ENCODE measurements at regions not wholly inside any gene's neighbourhood (a gene's known extent, or its start where the extent isn't known, plus 50 kb on each side); places are given as distances from the start of the nearest gene placed in this dataset.
"Not testable (repeated sequence)": the region's sequence is repeated elsewhere in the genome, so short reads cannot be mapped to it uniquely, and the experiment has no call there.

- in situ Hi-C loops (cut with MboI; ENCODE audit: low sequenced_read_pairs), result no loop called here
Observed at GRCh38 chr10:45564303-45564959, 108.1 kb downstream of the ZFAND4 start.

GRCh38 chr10:45561952-45562351 lies 110.6 kb downstream of the ZFAND4 start:
- in situ Hi-C loops (cut with MboI; ENCODE audit: low sequenced_read_pairs), result no loop called here

GRCh38 chr10:45560262-45560661 lies 112.3 kb downstream of the ZFAND4 start:
- in situ Hi-C loops (cut with MboI; ENCODE audit: low sequenced_read_pairs), result no loop called here

- in situ Hi-C loops (cut with MboI; ENCODE audit: low sequenced_read_pairs), result no loop called here
Observed at GRCh38 chr10:45558425-45558824, 114.1 kb downstream of the ZFAND4 start.

- in situ Hi-C loops (cut with MboI; ENCODE audit: low sequenced_read_pairs), result no loop called here
Observed at GRCh38 chr10:45557275-45557905, 115.2 kb downstream of the ZFAND4 start.

GRCh38 chr10:45555795-45556194 lies 116.8 kb downstream of the ZFAND4 start:
- in situ Hi-C loops (cut with MboI; ENCODE audit: low sequenced_read_pairs), result no loop called here

- in situ Hi-C loops (cut with MboI; ENCODE audit: low sequenced_read_pairs), result not testable (repeated sequence)
Observed at GRCh38 chr10:45555332-45555731, 117.2 kb downstream of the ZFAND4 start.

- in situ Hi-C loops (cut with MboI; ENCODE audit: low sequenced_read_pairs), result no loop called here
Observed at GRCh38 chr10:45553613-45554012, 119.0 kb downstream of the ZFAND4 start.

- in situ Hi-C loops (cut with MboI; ENCODE audit: low sequenced_read_pairs), result no loop called here
Observed at GRCh38 chr10:45553155-45553554, 119.4 kb downstream of the ZFAND4 start.

GRCh38 chr10:45552476-45552875 lies 120.1 kb downstream of the ZFAND4 start:
- in situ Hi-C loops (cut with MboI; ENCODE audit: low sequenced_read_pairs), result no loop called here

GRCh38 chr10:45550903-45551786 lies 121.4 kb downstream of the ZFAND4 start:
- in situ Hi-C loops (cut with MboI; ENCODE audit: low sequenced_read_pairs), result no loop called here

GRCh38 chr10:45548068-45548467 lies 124.5 kb downstream of the ZFAND4 start:
- in situ Hi-C loops (cut with MboI; ENCODE audit: low sequenced_read_pairs), result loop anchor here (25.0 kb wide), 1 partner anchor 89 kb away; no protein-coding TSS in a partner anchor

- in situ Hi-C loops (cut with MboI; ENCODE audit: low sequenced_read_pairs), result loop anchor here (25.0 kb wide), 1 partner anchor 90 kb away; no protein-coding TSS in a partner anchor
Observed at GRCh38 chr10:45547207-45547606, 125.4 kb downstream of the ZFAND4 start.

GRCh38 chr10:45545150-45545549 lies 127.4 kb downstream of the ZFAND4 start:
- in situ Hi-C loops (cut with MboI; ENCODE audit: low sequenced_read_pairs), result loop anchor here (25.0 kb wide), 1 partner anchor 92 kb away; no protein-coding TSS in a partner anchor

GRCh38 chr10:45544191-45544590 lies 128.4 kb downstream of the ZFAND4 start:
- in situ Hi-C loops (cut with MboI; ENCODE audit: low sequenced_read_pairs), result loop anchor here (25.0 kb wide), 1 partner anchor 93 kb away; no protein-coding TSS in a partner anchor

GRCh38 chr10:45541032-45541431 lies 131.5 kb downstream of the ZFAND4 start:
- in situ Hi-C loops (cut with MboI; ENCODE audit: low sequenced_read_pairs), result loop anchor here (25.0 kb wide), 1 partner anchor 96 kb away; no protein-coding TSS in a partner anchor

- in situ Hi-C loops (cut with MboI; ENCODE audit: low sequenced_read_pairs), result loop anchor here (25.0 kb wide), 1 partner anchor 97 kb away; no protein-coding TSS in a partner anchor
Observed at GRCh38 chr10:45540589-45540988, 132.0 kb downstream of the ZFAND4 start.

- in situ Hi-C loops (cut with MboI; ENCODE audit: low sequenced_read_pairs), result loop anchor here (25.0 kb wide), 1 partner anchor 98 kb away; no protein-coding TSS in a partner anchor
Observed at GRCh38 chr10:45539569-45539968, 133.0 kb downstream of the ZFAND4 start.

GRCh38 chr10:45534572-45534971 lies 138.0 kb downstream of the ZFAND4 start:
- in situ Hi-C loops (cut with MboI; ENCODE audit: low sequenced_read_pairs), result loop anchor here (25.0 kb wide), 1 partner anchor 103 kb away; no protein-coding TSS in a partner anchor

- in situ Hi-C loops (cut with MboI; ENCODE audit: low sequenced_read_pairs), result loop anchor here (25.0 kb wide), 1 partner anchor 105 kb away; no protein-coding TSS in a partner anchor
Observed at GRCh38 chr10:45532480-45532879, 140.1 kb downstream of the ZFAND4 start.
